NCI-H69 (cell line): ENCODE measurements at regions not wholly inside any gene's neighbourhood (a gene's known extent, or its start where the extent isn't known, plus 50 kb on each side); places are given as distances from the start of the nearest gene placed in this dataset.

Experiments used
- DNase-seq: peaks from one replicate; lab custom pipeline; 2025; lab: John Stamatoyannopoulos, UW

- no peak for DNase-seq
Measured at GRCh38 chr19:31709476-31709875, 360.2 kb upstream of the TSHZ3 start.

DNA sequence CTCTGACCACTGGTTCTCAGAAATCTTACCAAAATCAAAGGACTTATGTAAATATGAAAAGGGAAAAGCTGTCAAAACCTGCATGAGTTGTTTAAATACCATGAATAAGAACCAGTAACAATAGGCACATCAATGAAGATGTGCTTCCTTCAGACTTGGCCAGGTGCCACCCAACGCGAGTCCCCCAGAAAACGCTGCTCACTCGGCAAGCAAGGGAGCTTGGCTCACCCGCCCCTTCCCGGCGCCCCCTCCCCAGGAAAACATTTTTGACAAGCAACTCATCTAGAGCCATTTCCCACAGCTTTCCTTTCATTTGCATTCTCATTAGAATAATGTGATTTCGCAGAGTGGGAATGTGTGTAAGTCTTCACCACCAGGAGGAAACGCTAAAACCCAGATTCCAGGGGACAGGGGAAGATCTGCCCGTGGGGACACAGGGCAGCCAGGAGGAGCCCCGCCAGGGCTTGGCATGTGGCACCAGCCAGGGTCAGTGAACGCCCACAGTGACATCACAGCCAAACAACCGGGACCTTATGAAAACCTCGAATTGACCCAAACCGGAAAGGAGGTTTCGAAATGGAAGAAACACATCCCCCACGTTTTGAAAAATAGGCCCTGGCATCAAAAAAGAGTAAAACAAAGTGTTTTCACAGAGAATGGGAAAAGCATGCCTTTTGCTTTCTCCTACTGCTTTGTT is 366.2 kb upstream of the TSHZ3 start:
- DNase-seq, result no peak

DNA sequence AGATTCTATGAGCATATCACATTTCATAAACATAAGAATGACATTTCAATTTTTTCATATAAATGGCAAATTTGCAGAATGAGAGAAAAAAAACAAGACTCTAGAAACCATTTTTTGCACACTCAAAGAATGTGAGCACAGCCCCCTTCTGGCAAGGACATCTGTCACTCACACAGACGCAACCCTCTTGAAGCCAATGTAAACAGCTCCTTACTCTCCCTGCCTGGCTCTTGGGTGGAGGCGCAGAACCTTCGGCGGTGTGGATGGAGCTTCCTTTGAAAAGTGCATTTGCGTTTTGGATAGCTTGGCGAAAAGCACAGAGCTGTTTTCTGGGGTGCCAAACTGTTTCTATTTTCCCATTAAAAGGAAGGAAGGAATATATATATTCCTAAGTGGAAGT is 367.6 kb upstream of the TSHZ3 start:
- DNase-seq, result no peak

- no peak for DNase-seq
Measured at GRCh38 chr19:31717269-31717923, 368.2 kb upstream of the TSHZ3 start.

DNA sequence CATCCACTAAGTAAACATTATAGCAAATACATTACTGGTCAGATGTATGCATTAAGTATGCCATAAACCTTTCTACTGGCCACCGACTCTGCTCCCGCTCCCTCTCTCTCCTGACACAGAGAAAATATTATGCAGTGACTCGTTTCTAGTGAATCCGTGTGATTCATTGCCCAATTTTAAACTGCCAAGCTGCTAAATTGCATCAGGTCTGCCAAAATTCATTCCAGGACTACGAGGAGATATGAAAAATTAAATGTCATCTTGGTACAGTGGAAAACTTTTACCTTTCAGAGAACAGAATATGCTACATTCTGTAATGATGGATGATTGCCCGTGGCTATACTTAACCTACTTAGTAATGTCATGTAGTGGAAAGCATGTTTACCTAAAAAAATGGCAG is 368.8 kb upstream of the TSHZ3 start:
- no peak for DNase-seq

GRCh38 chr19:31718898-31719297 is 369.7 kb upstream of the TSHZ3 start:
- DNase-seq, result no peak

DNA sequence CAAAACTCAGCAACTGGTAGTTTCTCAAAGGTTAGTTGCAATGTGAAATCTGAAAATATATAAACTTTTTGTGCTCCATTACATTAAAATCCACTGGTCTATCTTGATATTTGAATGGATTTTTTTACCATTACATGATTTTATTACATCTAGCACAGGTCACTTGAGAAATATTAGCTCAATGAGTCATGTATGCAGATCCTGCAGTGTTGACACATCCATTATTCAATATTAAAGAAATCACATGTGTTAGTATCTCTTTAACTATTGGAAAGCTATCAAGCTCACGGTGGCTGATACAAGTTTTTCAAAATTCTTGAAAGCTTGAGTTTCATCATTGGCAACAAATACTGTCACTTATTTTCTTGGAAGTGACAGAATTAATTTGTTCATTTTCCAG is 373.9 kb upstream of the TSHZ3 start:
- DNase-seq, result no peak

DNA sequence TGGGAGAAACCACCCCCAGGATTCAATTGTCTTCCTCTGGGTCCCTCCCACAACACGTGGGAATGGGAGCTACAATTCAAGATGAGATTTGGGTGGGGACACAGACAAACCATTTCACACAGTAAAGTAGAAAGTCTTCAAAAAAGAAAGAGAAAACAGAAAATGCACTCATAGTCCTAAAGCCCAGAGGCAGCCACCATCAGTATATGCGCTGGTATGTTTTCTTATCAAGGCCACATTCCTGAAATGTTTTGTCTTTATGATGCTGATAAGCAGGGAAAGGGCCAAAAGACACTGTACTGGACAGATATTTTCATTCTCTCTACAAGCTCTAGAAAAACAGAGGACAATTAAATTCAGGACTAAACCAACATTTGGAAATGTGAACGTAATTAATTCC is 375.8 kb upstream of the TSHZ3 start:
- DNase-seq, result no peak

DNA sequence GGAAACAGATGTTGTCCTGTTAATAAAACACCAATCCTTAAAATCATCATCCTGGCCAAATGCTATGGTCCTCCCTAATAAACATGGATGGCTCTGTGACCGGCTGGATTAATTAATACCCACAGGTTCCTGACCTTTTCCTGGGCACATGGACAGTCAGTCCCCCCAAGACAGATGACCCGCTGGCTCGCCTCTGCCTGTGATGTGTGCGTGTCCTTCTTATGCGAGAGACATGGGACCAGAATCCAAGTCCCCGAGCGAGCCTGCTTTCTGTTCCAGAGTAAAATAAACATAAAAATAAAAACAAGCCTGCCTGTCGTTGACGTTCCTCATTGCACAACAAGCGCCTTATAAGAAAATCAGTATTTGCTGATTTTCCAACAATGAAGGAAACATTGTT is 378.3 kb upstream of the TSHZ3 start:
- DNase-seq, result no peak

DNA sequence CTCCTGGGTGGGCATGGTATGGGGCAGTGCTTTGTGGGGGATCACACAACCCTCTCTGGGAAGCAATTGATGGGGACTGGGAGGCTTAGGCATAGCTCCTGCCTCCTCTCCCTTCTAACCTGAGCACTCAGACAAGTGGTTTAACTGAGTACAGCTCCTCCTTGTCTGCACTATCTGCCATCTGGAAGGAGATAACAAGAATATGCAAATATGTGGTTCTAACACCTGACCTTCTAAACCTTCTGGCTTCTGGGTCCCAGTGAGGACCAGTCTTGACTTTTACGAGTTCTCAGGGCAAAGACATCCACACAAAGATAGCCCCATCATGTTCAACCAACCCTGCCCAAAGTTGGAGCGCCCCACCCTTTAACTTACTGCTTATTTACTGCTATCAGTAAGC is 381.0 kb upstream of the TSHZ3 start:
- no peak for DNase-seq

GRCh38 chr19:31733591-31733990 is 384.4 kb upstream of the TSHZ3 start:
- DNase-seq, result no peak

DNA sequence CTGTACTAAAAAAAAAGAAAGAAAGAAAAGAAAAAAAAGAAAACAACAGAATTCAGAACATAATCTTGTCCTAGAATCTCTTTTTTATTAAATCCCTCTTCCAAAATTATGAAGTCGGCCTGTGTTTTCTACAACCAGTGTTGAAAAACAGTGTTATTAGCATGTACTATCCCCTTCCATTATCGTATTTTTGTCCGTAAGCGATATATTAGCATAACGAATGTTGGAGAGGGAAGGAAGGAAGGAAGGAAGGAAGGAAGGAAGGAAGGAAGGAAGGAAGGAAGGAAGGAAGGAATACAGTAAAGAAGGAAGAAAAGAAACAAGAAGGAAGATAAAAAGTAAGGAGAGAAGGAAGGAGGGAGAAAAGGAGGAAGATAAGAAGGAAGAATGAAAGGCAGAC is 393.0 kb upstream of the TSHZ3 start:
- no peak for DNase-seq

- no peak for DNase-seq
Measured at GRCh38 chr19:31745731-31746130, 396.5 kb upstream of the TSHZ3 start.

DNA sequence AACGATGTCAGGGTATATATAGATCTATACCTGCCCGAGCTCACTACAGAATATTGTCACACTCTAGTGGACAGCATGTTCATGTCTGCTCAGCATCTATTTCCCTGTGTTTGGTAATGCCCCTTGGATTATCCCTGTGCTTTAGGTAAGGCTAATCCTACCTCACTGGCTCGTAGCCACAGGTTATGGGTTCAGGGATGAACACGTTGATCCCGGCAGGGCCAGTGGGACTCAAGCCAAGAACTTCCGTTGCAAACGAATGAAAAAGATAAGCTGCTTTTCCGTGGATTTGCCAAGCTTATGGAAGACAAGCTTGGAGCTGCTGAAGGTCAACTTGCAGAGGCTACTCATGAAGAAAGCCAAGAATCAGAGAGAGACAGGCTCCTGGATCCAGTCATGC is 400.0 kb upstream of the TSHZ3 start:
- DNase-seq, result no peak

DNA sequence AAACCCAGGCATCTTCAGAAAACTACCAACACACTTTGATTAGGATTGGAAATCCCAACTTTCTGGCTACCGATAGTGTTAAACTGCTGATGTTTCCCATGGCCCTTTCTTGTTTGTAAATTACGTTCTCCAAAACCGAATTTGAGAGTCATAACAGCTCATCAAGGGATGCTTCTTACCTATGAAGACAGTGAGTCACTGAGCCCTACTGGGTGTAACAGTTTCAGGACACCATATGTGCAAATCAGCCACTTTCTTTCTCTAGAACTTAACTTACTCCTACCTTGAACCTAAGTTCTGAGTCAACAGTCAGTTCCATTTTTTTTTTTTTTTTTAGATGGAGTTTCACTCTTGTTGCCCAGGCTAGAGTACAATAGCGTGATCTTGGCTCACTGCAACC is 410.1 kb upstream of the TSHZ3 start:
- no peak for DNase-seq

- DNase-seq, result no peak
Measured at GRCh38 chr19:31761281-31761913, 412.2 kb upstream of the TSHZ3 start.

DNA sequence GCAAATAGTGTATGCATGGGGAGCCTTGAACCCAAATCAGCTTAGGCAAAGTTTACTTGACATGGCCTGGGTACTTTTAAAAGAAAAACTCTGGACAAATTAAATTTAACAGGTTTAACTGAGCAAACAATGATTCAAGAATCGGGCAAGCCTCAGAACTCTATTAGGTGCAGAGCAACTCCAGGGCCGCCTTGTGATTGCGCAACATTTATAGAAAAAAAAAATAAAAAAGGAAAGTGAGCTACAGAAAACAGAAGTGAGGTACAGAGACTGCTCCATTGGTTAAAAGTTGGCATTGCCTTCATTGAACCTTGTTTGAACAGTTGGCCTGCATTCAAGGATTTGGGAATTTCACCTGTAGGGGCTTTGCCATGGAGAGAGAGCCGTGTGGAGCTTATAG is 421.0 kb upstream of the TSHZ3 start:
- no peak for DNase-seq

DNA sequence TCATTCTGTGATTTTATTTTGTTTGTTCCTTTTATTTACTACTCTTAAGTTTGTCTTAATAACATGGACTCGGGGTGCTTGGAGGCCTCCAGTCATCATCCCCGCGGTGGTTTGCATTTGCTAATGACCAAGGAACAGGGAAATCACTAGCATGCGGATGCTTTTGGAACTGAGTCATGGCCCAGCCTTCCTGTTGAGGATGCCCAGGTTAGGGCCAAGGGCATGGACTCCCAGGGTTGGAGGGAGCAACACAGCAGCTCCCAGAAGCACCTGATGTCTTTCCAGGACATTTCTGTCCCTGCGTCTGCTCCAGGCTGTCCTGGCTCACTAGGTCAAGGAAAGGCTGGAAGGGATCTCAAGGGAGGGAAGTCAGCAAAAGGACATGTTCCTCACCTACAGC is 423.7 kb upstream of the TSHZ3 start:
- DNase-seq, result no peak

GRCh38 chr19:31781542-31781941 is 432.3 kb upstream of the TSHZ3 start:
- DNase-seq, result no peak

- DNase-seq, result no peak
Measured at GRCh38 chr19:31783592-31783991, 434.4 kb upstream of the TSHZ3 start.

GRCh38 chr19:31784671-31785101 is 435.4 kb upstream of the TSHZ3 start:
- no peak for DNase-seq

DNA sequence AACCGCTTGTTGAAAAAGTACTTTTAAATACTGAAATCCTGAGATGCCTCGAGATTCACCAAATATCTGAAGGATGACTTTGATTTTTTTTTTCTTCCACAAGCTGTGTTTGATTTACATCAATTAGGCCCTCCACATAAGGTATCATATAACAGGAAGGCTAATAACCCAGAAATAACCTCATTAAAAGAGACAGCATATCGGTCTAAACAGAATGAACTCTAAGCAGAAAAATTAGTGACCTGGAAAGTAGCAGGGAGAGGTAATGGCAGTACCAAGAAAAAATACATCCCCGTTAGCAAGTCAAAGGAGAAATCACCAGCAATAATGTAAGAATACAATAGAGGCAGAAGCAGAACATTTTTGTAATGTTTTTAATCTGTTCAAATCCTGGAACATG is 452.4 kb upstream of the TSHZ3 start:
- no peak for DNase-seq

- no peak for DNase-seq
Measured at GRCh38 chr19:31803835-31804446, 454.7 kb upstream of the TSHZ3 start.
